ENCODE measurements at regions not wholly inside any gene's neighbourhood (a gene's known extent, or its start where the extent isn't known, plus 50 kb on each side); places are given as distances from the start of the nearest gene placed in this dataset.

DNA sequence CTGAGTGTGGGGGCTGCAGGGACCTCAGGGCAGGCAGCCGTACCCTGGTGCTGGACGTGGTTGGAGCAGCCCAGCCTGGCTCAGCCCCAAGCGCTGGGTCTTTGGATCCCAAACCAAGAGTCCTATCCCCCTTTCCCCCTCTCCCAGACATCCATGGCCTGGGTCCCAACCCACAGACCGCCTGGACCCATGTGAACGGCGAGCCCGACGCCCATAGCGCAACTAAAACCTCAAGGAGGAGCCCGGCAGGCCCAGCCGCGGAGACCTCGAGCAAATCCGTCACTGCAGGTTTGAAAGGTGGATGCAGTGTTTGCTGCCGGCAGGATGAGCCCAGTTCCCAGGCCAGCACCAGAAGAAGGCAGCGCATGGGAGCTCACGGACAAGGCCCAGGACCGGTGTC lies 337.0 kb downstream of the BRD1 start:
- no peak overlapping the region for H3K4me3 Mint-ChIP-seq
- H3K36me3 Mint-ChIP-seq (ENCODE audit: low read depth): peaks cover 4% of the 10 kb centered on the region
- no peak for DNase-seq
- H3K9me3 Mint-ChIP-seq: no peaks in the 10 kb centered on the region
- H3K27me3 Mint-ChIP-seq: no peaks in the 10 kb centered on the region
- no peak overlapping the region for H3K27ac Mint-ChIP-seq
- no peaks in the 10 kb centered on the region for H3K4me1 Mint-ChIP-seq (ENCODE audit: low read depth)

DNA sequence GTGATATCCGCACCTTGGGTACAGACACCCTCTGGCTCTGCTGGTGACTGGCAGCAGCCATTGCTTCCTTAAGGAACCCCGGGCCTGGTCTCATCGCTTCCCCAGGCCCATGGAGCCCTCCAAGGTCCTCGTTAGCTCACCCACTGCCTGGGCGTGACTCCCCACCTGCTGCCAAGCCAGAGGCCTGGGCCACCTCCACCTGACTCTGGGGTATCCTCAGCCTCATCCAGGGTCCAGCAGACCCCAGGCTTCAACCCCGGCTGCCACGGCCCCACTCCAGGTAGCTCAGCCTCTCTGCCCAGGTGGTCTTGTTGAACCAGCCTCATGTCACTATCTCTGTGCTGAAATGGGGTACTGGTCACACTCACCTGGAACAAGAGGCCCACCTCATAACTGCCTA lies 337.9 kb downstream of the BRD1 start:
- no peaks in the 10 kb centered on the region for H3K9me3 Mint-ChIP-seq
- H3K27me3 Mint-ChIP-seq: no peaks in the 10 kb centered on the region
- peaks cover 1% of the 10 kb centered on the region for H3K4me1 Mint-ChIP-seq (ENCODE audit: low read depth)
- no peak overlapping the region for H3K27ac Mint-ChIP-seq
- no peak overlapping the region for H3K4me3 Mint-ChIP-seq
- DNase-seq: no peak
- peaks cover 2% of the 10 kb centered on the region for H3K36me3 Mint-ChIP-seq (ENCODE audit: low read depth)

DNA sequence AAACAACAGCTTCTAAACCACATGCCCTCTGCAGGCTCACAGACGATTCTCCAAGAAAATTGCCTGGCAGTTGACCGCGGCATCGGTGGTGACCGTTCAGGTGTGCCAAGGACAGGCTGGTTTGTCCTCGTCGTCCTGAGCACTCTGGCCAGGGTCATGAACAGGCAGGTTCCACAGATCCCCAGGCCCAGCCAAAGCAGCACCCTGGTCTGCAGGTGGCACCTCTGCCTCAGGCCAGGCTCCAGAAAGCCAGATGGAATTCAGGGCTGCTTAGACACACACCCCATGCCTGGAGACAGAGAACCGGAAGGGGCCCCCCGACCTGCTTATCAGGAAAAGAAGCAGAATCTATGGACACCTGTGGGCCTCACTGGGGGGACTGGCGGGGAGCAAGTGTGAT lies 338.7 kb downstream of the BRD1 start:
- H3K27me3 Mint-ChIP-seq: no peaks in the 10 kb centered on the region
- peaks cover 3% of the 10 kb centered on the region for H3K4me1 Mint-ChIP-seq (ENCODE audit: low read depth)

DNA sequence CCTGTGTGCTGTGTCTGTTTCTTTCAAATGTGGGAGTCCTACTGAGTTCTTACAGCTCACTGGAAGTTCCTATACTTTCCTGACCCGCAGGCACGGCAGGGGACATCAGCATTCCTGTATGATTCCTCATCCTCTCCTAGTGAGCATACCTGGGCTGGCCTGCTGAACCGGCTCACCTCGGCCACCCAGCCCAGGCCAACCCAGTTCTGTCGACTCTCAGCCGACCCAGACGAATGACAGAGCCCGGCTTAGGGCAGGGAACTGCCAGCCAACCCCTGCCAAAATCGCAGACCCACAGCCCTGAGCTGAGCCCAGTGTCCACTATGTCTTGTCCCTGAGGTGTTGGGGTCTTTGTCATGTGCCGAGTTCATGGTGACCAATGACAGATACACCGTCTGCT lies 339.7 kb downstream of the BRD1 start:
- no peak overlapping the region for H3K4me3 Mint-ChIP-seq
- no peaks in the 10 kb centered on the region for H3K9me3 Mint-ChIP-seq
- H3K27ac Mint-ChIP-seq: no peak overlapping the region
- no peaks in the 10 kb centered on the region for H3K27me3 Mint-ChIP-seq
- no peak for DNase-seq
- H3K4me1 Mint-ChIP-seq (ENCODE audit: low read depth): peaks cover 3% of the 10 kb centered on the region
- H3K36me3 Mint-ChIP-seq (ENCODE audit: low read depth): peaks cover 2% of the 10 kb centered on the region

More for the DNA sequence above, 338.7 kb downstream of the BRD1 start:
- DNase-seq: no peak
- H3K9me3 Mint-ChIP-seq: no peaks in the 10 kb centered on the region
- H3K36me3 Mint-ChIP-seq (ENCODE audit: low read depth): peaks cover 2% of the 10 kb centered on the region
- H3K27ac Mint-ChIP-seq: no peak overlapping the region
- H3K4me3 Mint-ChIP-seq: no peak overlapping the region

GRCh38 chr22:49486225-49486624 lies 341.4 kb downstream of the BRD1 start:
- H3K4me1 Mint-ChIP-seq (ENCODE audit: low read depth): peaks cover 5% of the 10 kb centered on the region
- DNase-seq: no peak
- H3K9me3 Mint-ChIP-seq: no peaks in the 10 kb centered on the region
- no peaks in the 10 kb centered on the region for H3K36me3 Mint-ChIP-seq (ENCODE audit: low read depth)
- no peaks in the 10 kb centered on the region for H3K27me3 Mint-ChIP-seq
- H3K27ac Mint-ChIP-seq: no peak overlapping the region
- H3K4me3 Mint-ChIP-seq: no peak overlapping the region

DNA sequence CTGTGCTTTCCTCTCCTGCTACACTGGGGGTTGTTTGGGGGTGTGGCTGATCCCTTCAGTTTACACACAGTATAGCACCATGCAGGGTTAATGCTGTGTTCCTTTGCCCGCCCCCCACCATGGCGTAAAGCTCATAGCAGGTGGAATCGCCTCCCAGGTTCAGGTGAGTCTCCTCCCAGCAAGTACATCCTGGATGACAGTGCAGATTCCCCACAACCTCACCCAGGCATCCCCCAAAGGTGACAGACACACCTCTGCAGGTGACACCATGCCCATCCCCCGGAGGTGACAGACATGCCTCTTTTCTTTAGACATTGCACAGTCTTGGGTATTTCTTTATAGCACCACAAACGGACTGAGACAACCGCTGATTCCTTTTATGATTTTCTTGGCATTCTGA lies 343.7 kb downstream of the BRD1 start:
- Mint-ChIP-seq H3K9me3 (no peaks in the 10 kb centered on the region), H3K4me3 (no peak overlapping the region), H3K27ac (no peak overlapping the region), H3K4me1 (ENCODE audit: low read depth) (peaks cover 5% of the 10 kb centered on the region), H3K36me3 (ENCODE audit: low read depth) (peaks cover 8% of the 10 kb centered on the region), H3K27me3 (no peaks in the 10 kb centered on the region)
- no peak for DNase-seq

GRCh38 chr22:49483281-49483870 lies 344.3 kb downstream of the BRD1 start:
- H3K27ac Mint-ChIP-seq: no peak overlapping the region
- no peaks in the 10 kb centered on the region for H3K27me3 Mint-ChIP-seq
- H3K4me3 Mint-ChIP-seq: no peak overlapping the region
- DNase-seq: no peak
- H3K4me1 Mint-ChIP-seq (ENCODE audit: low read depth): peaks cover 5% of the 10 kb centered on the region
- H3K9me3 Mint-ChIP-seq: peaks cover 2% of the 10 kb centered on the region
- H3K36me3 Mint-ChIP-seq (ENCODE audit: low read depth): peaks cover 12% of the 10 kb centered on the region

DNA sequence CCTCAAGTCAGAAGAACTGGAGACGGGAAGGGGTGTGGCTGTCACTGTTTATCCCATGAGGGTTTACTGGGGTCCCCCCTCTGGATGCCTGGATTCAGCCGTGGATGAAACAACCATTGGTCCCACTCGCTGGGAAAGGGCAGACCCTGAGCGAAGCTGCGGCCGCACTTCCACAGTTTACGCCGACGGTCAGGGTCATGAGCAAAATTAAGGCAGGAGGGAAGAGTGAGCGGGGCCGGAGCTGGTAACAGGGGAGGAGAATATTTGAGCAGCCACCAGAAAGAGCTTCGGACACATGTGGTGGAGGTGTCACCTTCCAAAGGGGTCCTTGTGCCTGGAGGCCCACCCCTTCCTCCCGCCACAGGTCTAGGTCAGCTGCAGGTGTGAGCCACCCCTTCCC lies 344.9 kb downstream of the BRD1 start:
- peaks cover 5% of the 10 kb centered on the region for H3K4me1 Mint-ChIP-seq (ENCODE audit: low read depth)
- H3K9me3 Mint-ChIP-seq: peaks cover 2% of the 10 kb centered on the region
- no peak overlapping the region for H3K4me3 Mint-ChIP-seq
- H3K36me3 Mint-ChIP-seq (ENCODE audit: low read depth): peaks cover 15% of the 10 kb centered on the region
- DNase-seq: no peak
- H3K27me3 Mint-ChIP-seq: no peaks in the 10 kb centered on the region
- no peak overlapping the region for H3K27ac Mint-ChIP-seq

DNA sequence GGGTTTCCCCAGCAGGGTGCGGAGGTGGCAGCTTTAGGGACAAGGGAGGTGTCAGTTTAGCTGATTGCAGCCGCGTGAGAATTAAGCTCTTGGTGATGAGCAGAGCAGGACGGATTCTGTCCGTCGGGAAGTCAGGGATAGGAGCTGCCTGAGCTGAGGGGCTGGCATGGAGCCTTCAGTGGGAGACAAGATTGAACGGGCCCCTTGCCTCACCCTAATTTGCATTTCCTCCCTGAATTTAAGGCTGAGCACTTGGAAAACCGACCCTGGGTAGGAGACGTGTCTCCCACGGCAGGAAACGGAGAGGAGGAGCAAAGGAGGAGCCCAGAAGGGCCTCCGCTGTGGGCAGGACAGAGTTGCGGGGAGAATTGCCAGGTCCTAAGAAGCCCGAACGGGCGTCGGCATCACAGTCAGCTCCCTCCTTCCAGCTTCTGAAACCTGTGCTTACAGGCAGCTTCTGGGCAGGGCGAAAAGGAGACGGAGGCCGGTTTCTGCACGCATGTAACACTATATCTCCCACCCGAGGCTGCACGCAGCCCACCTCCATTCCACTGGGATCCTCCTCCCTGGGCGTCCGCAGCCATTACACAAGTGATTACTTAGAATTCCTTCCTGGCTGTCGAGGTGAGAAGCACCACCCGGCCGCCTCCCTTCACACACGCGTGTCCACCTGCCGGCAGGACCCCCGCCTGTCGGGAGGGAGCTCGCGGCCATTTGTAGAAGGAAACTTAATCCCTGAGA lies 345.8 kb downstream of the BRD1 start:
- Mint-ChIP-seq H3K9me3 (peaks cover 2% of the 10 kb centered on the region), H3K36me3 (ENCODE audit: low read depth) (peaks cover 17% of the 10 kb centered on the region), H3K4me3 (no peak overlapping the region), H3K27me3 (no peaks in the 10 kb centered on the region), H3K4me1 (ENCODE audit: low read depth) (peaks cover 5% of the 10 kb centered on the region), H3K27ac (peak overlapping the region; percentile 33)
- DNase-seq: no peak

DNA sequence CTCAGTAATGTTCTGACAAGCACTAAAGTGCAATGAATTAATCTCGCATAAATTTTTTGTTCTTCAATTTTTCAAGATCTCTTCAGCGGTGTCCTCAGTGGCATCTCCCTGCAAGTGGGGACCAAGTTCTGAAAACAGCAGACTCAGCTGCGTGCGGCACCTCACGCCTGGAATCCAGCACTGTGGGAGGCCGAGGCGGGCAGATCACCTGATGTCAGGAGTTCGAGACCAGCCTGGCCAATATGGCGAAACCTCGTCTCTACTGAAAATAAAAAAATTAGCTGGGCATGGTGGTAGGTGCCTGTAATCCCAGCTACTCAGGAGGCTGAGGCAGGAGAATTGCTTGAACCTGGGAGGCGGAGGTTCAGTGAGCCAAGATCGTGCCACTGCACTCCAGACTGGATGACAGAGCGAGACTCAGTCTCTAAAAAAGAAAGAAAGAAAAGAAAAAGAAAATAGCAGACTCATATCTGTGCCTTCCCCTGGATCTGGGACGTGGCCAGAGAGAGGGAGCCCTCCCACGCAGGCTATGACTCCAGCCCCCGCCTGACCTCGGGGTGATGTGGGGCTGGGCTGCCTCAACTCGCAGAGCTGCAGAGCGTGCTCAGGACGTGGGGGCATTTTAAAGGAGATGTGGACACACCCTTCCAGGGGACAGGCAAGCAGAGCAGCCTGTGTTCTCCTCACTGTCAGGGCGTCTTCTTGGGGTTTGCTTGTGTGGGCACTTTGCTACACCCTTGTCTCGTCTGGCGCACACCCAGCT lies 346.6 kb downstream of the BRD1 start:
- Mint-ChIP-seq H3K36me3 (ENCODE audit: low read depth) (peaks cover 23% of the 10 kb centered on the region), H3K27me3 (no peaks in the 10 kb centered on the region), H3K27ac (peak overlapping the region; percentile 33), H3K4me1 (ENCODE audit: low read depth) (peaks cover 5% of the 10 kb centered on the region), H3K4me3 (no peak overlapping the region), H3K9me3 (peaks cover 4% of the 10 kb centered on the region)
- no peak for DNase-seq

- no peak overlapping the region for H3K4me3 Mint-ChIP-seq
- peaks cover 5% of the 10 kb centered on the region for H3K4me1 Mint-ChIP-seq (ENCODE audit: low read depth)
- no peaks in the 10 kb centered on the region for H3K27me3 Mint-ChIP-seq
- DNase-seq: no peak
- H3K9me3 Mint-ChIP-seq: peaks cover 4% of the 10 kb centered on the region
- H3K27ac Mint-ChIP-seq: no peak overlapping the region
- H3K36me3 Mint-ChIP-seq (ENCODE audit: low read depth): peaks cover 27% of the 10 kb centered on the region
Observed at GRCh38 chr22:49480331-49480730, 347.3 kb downstream of the BRD1 start.

- Mint-ChIP-seq H3K27ac (no peak overlapping the region), H3K4me1 (ENCODE audit: low read depth) (peaks cover 3% of the 10 kb centered on the region), H3K27me3 (no peaks in the 10 kb centered on the region), H3K36me3 (ENCODE audit: low read depth) (peaks cover 33% of the 10 kb centered on the region), H3K4me3 (no peak overlapping the region), H3K9me3 (peaks cover 4% of the 10 kb centered on the region)
- no peak for DNase-seq
Observed at GRCh38 chr22:49479566-49479965, 348.1 kb downstream of the BRD1 start.

- Mint-ChIP-seq H3K27me3 (no peaks in the 10 kb centered on the region), H3K27ac (no peak overlapping the region), H3K36me3 (ENCODE audit: low read depth) (peaks cover 39% of the 10 kb centered on the region), H3K4me3 (no peak overlapping the region), H3K9me3 (peaks cover 4% of the 10 kb centered on the region), H3K4me1 (ENCODE audit: low read depth) (peaks cover 2% of the 10 kb centered on the region)
- DNase-seq: no peak
Observed at GRCh38 chr22:49476800-49477400, 350.8 kb downstream of the BRD1 start.

DNA sequence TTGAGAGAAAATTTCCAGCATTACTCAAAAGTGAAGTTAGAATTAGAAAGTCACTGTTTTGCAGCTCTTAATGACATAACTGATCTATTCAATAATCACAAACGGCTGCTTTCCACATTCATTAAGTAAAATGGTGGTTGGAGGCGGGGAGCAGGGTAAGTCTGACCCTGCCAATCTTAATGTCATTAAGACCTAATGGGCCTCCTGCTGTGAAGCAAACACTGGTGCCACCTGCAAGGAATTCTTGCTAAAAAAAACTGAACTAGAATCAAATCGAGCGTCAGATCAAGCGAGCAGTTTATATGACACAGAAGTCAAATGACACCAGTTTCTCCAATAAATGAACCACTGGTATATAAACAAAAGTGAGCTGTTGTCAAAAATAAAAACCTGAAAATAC lies 351.5 kb downstream of the BRD1 start:
- no peak overlapping the region for H3K27ac Mint-ChIP-seq
- H3K4me3 Mint-ChIP-seq: no peak overlapping the region
- H3K9me3 Mint-ChIP-seq: peaks cover 4% of the 10 kb centered on the region
- H3K27me3 Mint-ChIP-seq: no peaks in the 10 kb centered on the region
- no peak for DNase-seq
- H3K36me3 Mint-ChIP-seq (ENCODE audit: low read depth): peaks cover 39% of the 10 kb centered on the region
- no peaks in the 10 kb centered on the region for H3K4me1 Mint-ChIP-seq (ENCODE audit: low read depth)

DNA sequence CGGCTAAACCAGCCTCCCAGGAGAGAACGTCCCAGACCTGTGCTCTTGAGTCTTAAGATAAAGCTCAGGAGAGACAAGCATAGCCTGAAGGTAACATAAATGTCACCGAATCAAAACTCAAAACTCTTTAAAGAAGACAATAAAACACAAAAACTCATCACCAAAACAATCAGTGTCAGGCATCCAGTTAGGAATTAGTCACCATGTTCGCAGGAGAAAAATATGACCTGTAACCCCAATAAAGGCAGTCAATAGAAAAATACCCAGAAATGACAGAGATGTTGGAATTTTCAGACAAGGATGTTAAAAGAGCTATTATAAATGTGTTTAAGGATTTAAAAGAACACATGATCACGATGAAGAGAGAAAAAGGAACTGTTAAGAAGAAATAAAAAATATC lies 352.4 kb downstream of the BRD1 start:
- H3K4me3 Mint-ChIP-seq: no peak overlapping the region
- H3K27ac Mint-ChIP-seq: no peak overlapping the region
- DNase-seq: no peak
- peaks cover 4% of the 10 kb centered on the region for H3K9me3 Mint-ChIP-seq
- peaks cover 39% of the 10 kb centered on the region for H3K36me3 Mint-ChIP-seq (ENCODE audit: low read depth)
- no peaks in the 10 kb centered on the region for H3K27me3 Mint-ChIP-seq
- H3K4me1 Mint-ChIP-seq (ENCODE audit: low read depth): no peaks in the 10 kb centered on the region

All from activated T-cell treated with anti-CD3 and anti-CD28 coated beads, Interleukin-2, amount 50 U/mL, for 24 hours (primary cell).